ENCODE measurements at regions not wholly inside any gene's neighbourhood (a gene's known extent, or its start where the extent isn't known, plus 50 kb on each side); places are given as distances from the start of the nearest gene placed in this dataset.
"Not testable (repeated sequence)": the region's sequence is repeated elsewhere in the genome, so short reads cannot be mapped to it uniquely, and the experiment has no call there.

- no peak for TF ChIP-seq USF2 (IDR thresholded peaks at IDR 0.05; ENCODE audit: low read length)
- no peak for TF ChIP-seq SP4 (IDR thresholded peaks at IDR 0.05; ENCODE audit: low read length)
- TF ChIP-seq TEAD4 (IDR thresholded peaks at IDR 0.05; ENCODE audit: low read depth, low read length), result no peak
- no peak for TF ChIP-seq RFX5 (IDR thresholded peaks at IDR 0.05; ENCODE audit: borderline replicate concordance, low read depth, low read length)
Measured at GRCh38 chr6:80579391-80580023, 473.0 kb downstream of the BCKDHB start (continued).

GRCh38 chr6:80573320-80573719, 466.8 kb downstream of the BCKDHB start:
- H4K5ac ChIP-seq (ENCODE audit: insufficient read length, low read depth, low read length); H3K4me1 ChIP-seq (replicated peaks in 1 of 4; ENCODE audit: control insufficient read depth in 3 of 4, insufficient read depth in 4 of 4, low read length in 3 of 4); H2BK20ac ChIP-seq (ENCODE audit: low read length); H3K36me3 ChIP-seq (ENCODE audit: control insufficient read depth in 2 of 4, insufficient read depth in 4 of 4, low read length in 3 of 4); H3K56ac ChIP-seq (replicated peaks; ENCODE audit: insufficient read length, low read depth, low read length); H3K79me2 ChIP-seq (ENCODE audit: control insufficient read depth in 1 of 2, insufficient read depth in 2 of 2, low read length in 2 of 2); H3K14ac ChIP-seq (ENCODE audit: insufficient read length); H3K23me2 ChIP-seq (ENCODE audit: low read depth, low read length); DNase-seq (ENCODE audit: low read depth in 1 of 2, low spot score in 2 of 2); H3K18ac ChIP-seq (ENCODE audit: extremely low read depth, low read length); H4K91ac ChIP-seq (replicated peaks; ENCODE audit: insufficient read length, low read length); POLR2A ChIA-PET (ENCODE audit: partially characterized antibody); H2AK5ac ChIP-seq (ENCODE audit: low read depth, low read length); H2BK5ac ChIP-seq (ENCODE audit: low read depth, low read length); FAIRE-seq; H3K4me2 ChIP-seq (ENCODE audit: insufficient read depth in 1 of 2, low read depth in 2 of 2, low read length in 2 of 2); H3K9ac ChIP-seq (replicated peaks in 1 of 4; ENCODE audit: extremely low read depth in 1 of 4, low read depth in 3 of 4, low read length in 3 of 4); H2BK15ac ChIP-seq (ENCODE audit: low read length); CTCF ChIA-PET (ENCODE audit: partially characterized antibody); H3K27me3 ChIP-seq (replicated peaks in 1 of 4; ENCODE audit: control insufficient read depth in 3 of 4, extremely low read depth in 1 of 4, insufficient read depth in 3 of 4, low read length in 3 of 4); H2BK12ac ChIP-seq (ENCODE audit: low read depth, low read length); H4K8ac ChIP-seq (ENCODE audit: extremely low read depth, insufficient read depth, low read length); H3K27ac ChIP-seq (ENCODE audit: low read depth, low read length); H4K20me1 ChIP-seq (replicated peaks in 1 of 2; ENCODE audit: control insufficient read depth in 1 of 2, insufficient read depth in 2 of 2, low read length in 2 of 2); H3K9me3 ChIP-seq (ENCODE audit: insufficient read depth in 2 of 2, low read depth in 1 of 2, low read length in 1 of 2); H3K79me1 ChIP-seq (ENCODE audit: low read depth, low read length); H3K4ac ChIP-seq (replicated peaks; ENCODE audit: insufficient read length, low read depth, low read length); H3K23ac ChIP-seq (ENCODE audit: insufficient read length); H2BK120ac ChIP-seq (replicated peaks; ENCODE audit: low read depth, low read length); H2AFZ ChIP-seq (ENCODE audit: low read length); H3K4me3 ChIP-seq (ENCODE audit: extremely low read depth in 1 of 4, insufficient read depth in 2 of 4, low read depth in 3 of 4, low read length in 4 of 4): not testable (repeated sequence)
- 75% methylated on average over 15 of the region's 15 CpGs; no CpG with 5 or more reads in 1 of the 2 experiments for WGBS, 2 experiments (ENCODE audit: extremely low coverage in 1 of 2, insufficient coverage in 1 of 2, insufficient read length in 1 of 2, insufficient replicate concordance in 2 of 2, low coverage in 1 of 2, low lambda C conversion rate in 2 of 2, missing lambda C conversion rate in 1 of 2)

All from H1 (cell line).